Spleen (tissue), 11 donors: ENCODE measurements at regions not wholly inside any gene's neighbourhood (a gene's known extent, or its start where the extent isn't known, plus 50 kb on each side); places are given as distances from the start of the nearest gene placed in this dataset.

Source experiments
- DNase-seq: peaks from one replicate; pipeline ENCODE4 v3.0.0-alpha.2; 2020
- H3K27ac ChIP-seq, 8 donors: fragments of 200-600 bp; sonication (generic) in 7 of 8; 1 replicate in 4 of 8; 2 replicates in 4 of 8; pipeline versions ENCODE4 v1.5.0 to v1.8.0; 2016 to 2021; ENCODE audit warnings: inconsistent platforms in 4 of 8, mild to moderate bottlenecking in 4 of 8, moderate library complexity in 1 of 8
- H3K27me3 ChIP-seq, 7 donors: fragments of 200-600 bp; sonication (generic) in 6 of 7; replicated peaks in 1 of 7; 1 replicate in 4 of 7; 2 replicates in 3 of 7; pipeline versions ENCODE4 v1.5.0 to v1.8.0; 2016 to 2021; ENCODE audit warnings: inconsistent platforms in 3 of 7, mild to moderate bottlenecking in 1 of 7
- H3K36me3 ChIP-seq, 6 donors: fragments of 200-600 bp; sonication (generic) in 5 of 6; 1 replicate in 4 of 6; 2 replicates in 2 of 6; pipeline versions ENCODE4 v1.5.0 to v1.8.0; 2016 to 2021; ENCODE audit warnings: inconsistent platforms in 2 of 6
- H3K4me1 ChIP-seq, 6 donors: fragments of 200-600 bp; sonication (generic) in 5 of 6; 1 replicate in 3 of 6; 2 replicates in 3 of 6; pipeline versions ENCODE4 v1.5.0 to v1.8.0; 2016 to 2021; ENCODE audit warnings: inconsistent platforms in 3 of 6
- H3K4me3 ChIP-seq, 8 donors: fragments of 200-600 bp; sonication (generic) in 7 of 8; 1 replicate in 4 of 8; 2 replicates in 4 of 8; pipeline versions ENCODE4 v1.5.0 to v1.8.0; 2016 to 2021; ENCODE audit warnings: inconsistent platforms in 4 of 8, mild to moderate bottlenecking in 4 of 8, moderate library complexity in 2 of 8
- H3K9me3 ChIP-seq, 8 donors: fragments of 200-600 bp; sonication (generic) in 7 of 8; 1 replicate in 4 of 8; 2 replicates in 4 of 8; pipeline versions ENCODE4 v1.5.0 to v1.8.0; 2016 to 2021; ENCODE audit warnings: inconsistent platforms in 4 of 8
- POLR2A ChIP-seq, 3 donors: fragments of 450-650 bp; IDR thresholded peaks; one replicate each; pipeline ENCODE4 v1.5.1; 2017; ENCODE audit warnings: antibody characterized with exemption in 3 of 3, mild to moderate bottlenecking in 1 of 3
- POLR2AphosphoS5 ChIP-seq, 3 donors: sonication (generic); formaldehyde crosslinking; IDR thresholded peaks; one replicate each; pipeline ENCODE4 v1.5.1; 2017; ENCODE audit warnings: antibody characterized with exemption in 3 of 3
- WGBS, 5 donors: extraction: QIAGEN DNeasy Blood & Tissue Kit in 3 of 5; methylation state at CpG; one replicate each; pipeline versions ENCODE4 v1.1.5 to v1.1.7; 2013 to 2018; 5-methylcytosine and 5-hydroxymethylcytosine counted together
- intact Hi-C: fragments of 100-400 bp; cut with DNase I; formaldehyde crosslinking; loops from one replicate; pipeline ENCODE4 v1.15.0; 2023; ENCODE audit warnings: low total_unique reads
- TF ChIP-seq, protein P1 (sequence below), 11 experiments: fragments of 200-600 bp in 7 of 11; fragments of 450-650 bp in 4 of 11; sonication (generic) in 4 of 11; IDR thresholded peaks in 8 of 11; conservative IDR thresholded peaks in 3 of 11; 1 replicate in 7 of 11; 2 replicates in 4 of 11; pipeline versions ENCODE4 v1.4.0 to v1.8.0; 2016 to 2021; ENCODE audit warnings: antibody characterized with exemption in 11 of 11, inconsistent platforms in 4 of 11, mild to moderate bottlenecking in 1 of 11
- donor health status: healthy with polysubstance abuse.
- donor health status: DM: no; HTN: no; CAD: no; lungs with moderate emphysema.
- donor health status: DM: no; HTN: no; CAD: no.
- donor health status: Bipolar disorder and iron deficiency.
- donor health status: healthy.
- donor health status: DM: no; HTN: no; CAD: no.
- donor health status: DM: yes; HTN: yes; CAD: no.

DNA sequence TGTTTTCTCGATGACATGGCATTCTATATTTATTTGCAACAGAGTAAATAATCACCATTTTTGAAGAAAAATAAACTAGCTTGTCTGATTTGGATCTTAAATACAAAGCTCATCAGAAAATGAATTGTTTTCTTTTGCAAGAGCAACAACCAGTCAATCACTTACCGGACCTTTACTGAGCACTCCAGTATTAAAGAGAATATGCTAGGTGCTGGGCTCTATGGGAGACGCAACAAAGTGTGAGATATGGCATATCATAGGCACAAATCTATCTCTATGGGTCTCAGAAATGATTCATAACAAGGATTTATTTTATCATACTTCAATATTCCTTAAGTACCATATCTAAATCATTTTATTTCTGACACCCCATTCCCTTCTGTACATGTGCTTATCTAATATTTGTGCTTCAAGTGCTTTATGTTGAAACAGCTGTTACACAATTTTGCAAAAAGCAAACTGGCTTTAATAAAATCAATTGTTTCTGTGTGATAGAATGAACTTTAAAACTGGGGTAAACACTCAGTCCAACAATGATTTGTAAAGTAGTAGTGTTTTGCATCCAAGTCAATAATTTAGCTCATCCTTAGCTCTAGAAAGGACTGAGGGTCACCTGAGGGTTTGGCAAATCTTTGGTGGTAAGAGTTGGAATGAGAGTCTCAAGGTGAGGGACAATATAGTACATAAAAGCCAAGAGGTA lies 88.4 kb upstream of the SPANXB1 start:
- no peaks in the 10 kb centered on the region for H3K4me1 ChIP-seq
- 81 to 91% (median 83%) methylated on average over 3 of the region's 3 CpGs for WGBS, 5 donors
- DNase-seq, result no peak
- no peak for TF ChIP-seq POLR2AphosphoS5 (IDR thresholded peaks at IDR 0.05)
- TF ChIP-seq, protein P1, sequence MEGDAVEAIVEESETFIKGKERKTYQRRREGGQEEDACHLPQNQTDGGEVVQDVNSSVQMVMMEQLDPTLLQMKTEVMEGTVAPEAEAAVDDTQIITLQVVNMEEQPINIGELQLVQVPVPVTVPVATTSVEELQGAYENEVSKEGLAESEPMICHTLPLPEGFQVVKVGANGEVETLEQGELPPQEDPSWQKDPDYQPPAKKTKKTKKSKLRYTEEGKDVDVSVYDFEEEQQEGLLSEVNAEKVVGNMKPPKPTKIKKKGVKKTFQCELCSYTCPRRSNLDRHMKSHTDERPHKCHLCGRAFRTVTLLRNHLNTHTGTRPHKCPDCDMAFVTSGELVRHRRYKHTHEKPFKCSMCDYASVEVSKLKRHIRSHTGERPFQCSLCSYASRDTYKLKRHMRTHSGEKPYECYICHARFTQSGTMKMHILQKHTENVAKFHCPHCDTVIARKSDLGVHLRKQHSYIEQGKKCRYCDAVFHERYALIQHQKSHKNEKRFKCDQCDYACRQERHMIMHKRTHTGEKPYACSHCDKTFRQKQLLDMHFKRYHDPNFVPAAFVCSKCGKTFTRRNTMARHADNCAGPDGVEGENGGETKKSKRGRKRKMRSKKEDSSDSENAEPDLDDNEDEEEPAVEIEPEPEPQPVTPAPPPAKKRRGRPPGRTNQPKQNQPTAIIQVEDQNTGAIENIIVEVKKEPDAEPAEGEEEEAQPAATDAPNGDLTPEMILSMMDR (IDR thresholded peaks at IDR 0.05 in 8 of 11, conservative IDR thresholded peaks at IDR 0.05 in 3 of 11), result no peak
- TF ChIP-seq POLR2A (IDR thresholded peaks at IDR 0.05), result no peak
- no peaks in the 10 kb centered on the region for H3K36me3 ChIP-seq
- H3K27ac ChIP-seq, result no peak overlapping the region
- H3K9me3 ChIP-seq, result no peaks in the 10 kb centered on the region
- H3K4me3 ChIP-seq, result no peak overlapping the region
- H3K27me3 ChIP-seq, result no peaks in the 10 kb centered on the region
- intact Hi-C loops, result no loop called here

DNA sequence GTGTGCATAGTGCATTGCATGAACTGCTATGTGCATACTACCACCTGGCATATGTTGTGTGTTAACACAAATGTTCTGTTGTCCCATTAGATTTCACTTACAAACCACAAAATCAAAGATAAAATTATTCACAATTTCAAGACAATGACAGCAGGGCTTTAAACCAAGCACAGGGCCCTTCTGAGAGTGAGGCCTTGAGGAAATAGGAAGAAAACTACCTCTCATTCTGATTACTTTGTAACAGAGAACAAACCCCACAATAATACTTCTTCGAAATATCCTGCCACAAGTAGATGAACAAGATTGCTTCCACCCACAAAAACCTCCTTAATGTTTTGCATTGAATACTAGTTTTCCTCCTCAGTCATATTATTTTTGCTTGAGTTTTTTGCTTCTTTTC lies 85.5 kb upstream of the SPANXB1 start:
- no peaks in the 10 kb centered on the region for H3K27me3 ChIP-seq
- no peak overlapping the region for H3K27ac ChIP-seq
- intact Hi-C loops, result no loop called here
- WGBS, 5 donors, result 68 to 83% (median 72%) methylated on average over 1 of the region's 1 CpG
- no peak overlapping the region for H3K4me3 ChIP-seq
- H3K36me3 ChIP-seq, result no peaks in the 10 kb centered on the region
- H3K9me3 ChIP-seq, result no peaks in the 10 kb centered on the region
- TF ChIP-seq POLR2AphosphoS5 (IDR thresholded peaks at IDR 0.05), result no peak
- TF ChIP-seq, protein P1 (IDR thresholded peaks at IDR 0.05 in 8 of 11, conservative IDR thresholded peaks at IDR 0.05 in 3 of 11), result no peak
- TF ChIP-seq POLR2A (IDR thresholded peaks at IDR 0.05), result no peak
- no peaks in the 10 kb centered on the region for H3K4me1 ChIP-seq
- DNase-seq, result no peak

DNA sequence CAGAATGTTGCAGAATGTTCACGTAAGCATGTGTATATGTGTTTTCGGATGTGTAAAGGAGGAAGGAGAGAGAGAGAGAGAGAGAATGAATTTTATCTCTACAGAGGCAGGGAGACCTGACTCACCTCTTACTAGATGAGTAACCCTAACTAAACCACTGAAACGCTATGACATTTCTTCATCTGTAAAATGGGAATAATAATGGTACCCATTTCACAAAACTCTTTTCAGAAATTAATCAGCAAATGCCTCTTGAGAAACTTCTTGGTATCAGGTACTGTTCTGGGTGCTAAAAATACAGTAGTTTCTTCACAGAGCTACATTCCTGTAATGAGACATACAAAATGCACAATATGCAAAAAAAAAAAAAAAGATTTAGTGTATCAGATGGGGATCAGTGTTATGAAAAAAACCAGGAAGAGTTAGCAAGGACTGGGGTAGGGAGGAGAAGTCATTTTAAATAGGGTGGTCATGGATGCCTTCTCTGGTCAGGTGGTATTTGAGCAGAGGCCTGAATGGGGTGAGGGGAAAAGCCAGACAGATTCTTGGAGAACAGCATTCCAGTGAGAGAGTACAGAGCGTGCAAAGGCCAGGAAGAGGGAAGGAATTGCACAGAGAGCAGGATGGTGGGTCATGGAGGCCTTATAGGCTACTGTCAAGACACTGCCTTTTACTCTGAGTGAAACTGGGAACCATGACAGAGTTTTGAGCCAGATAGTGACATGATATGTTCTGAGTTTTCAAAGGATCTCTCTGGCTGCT lies 84.9 kb upstream of the SPANXB1 start:
- no peaks in the 10 kb centered on the region for H3K4me1 ChIP-seq
- H3K27me3 ChIP-seq, result no peaks in the 10 kb centered on the region
- 67 to 84% (median 77%) methylated on average over 4 of the region's 4 CpGs for WGBS, 5 donors
- no peak overlapping the region for H3K27ac ChIP-seq
- H3K4me3 ChIP-seq, result no peak overlapping the region
- intact Hi-C loops, result no loop called here
- DNase-seq, result no peak
- TF ChIP-seq, protein P1 (IDR thresholded peaks at IDR 0.05 in 8 of 11, conservative IDR thresholded peaks at IDR 0.05 in 3 of 11), result no peak
- TF ChIP-seq POLR2AphosphoS5 (IDR thresholded peaks at IDR 0.05) (no peak), POLR2A (IDR thresholded peaks at IDR 0.05) (no peak)
- no peaks in the 10 kb centered on the region for H3K36me3 ChIP-seq
- H3K9me3 ChIP-seq, result no peaks in the 10 kb centered on the region

GRCh38 chrX:140918398-140919038 lies 83.9 kb upstream of the SPANXB1 start:
- no peaks in the 10 kb centered on the region for H3K36me3 ChIP-seq
- no peaks in the 10 kb centered on the region for H3K4me1 ChIP-seq
- no peaks in the 10 kb centered on the region for H3K9me3 ChIP-seq
- no peak overlapping the region for H3K27ac ChIP-seq
- intact Hi-C loops, result no loop called here
- DNase-seq, result no peak
- no peak overlapping the region for H3K4me3 ChIP-seq
- no peaks in the 10 kb centered on the region for H3K27me3 ChIP-seq
- 33 to 38% (median 37%) methylated on average over 14 of the region's 14 CpGs for WGBS, 5 donors
- TF ChIP-seq, protein P1 (IDR thresholded peaks at IDR 0.05 in 8 of 11, conservative IDR thresholded peaks at IDR 0.05 in 3 of 11), result peak in 7 of 11 experiments; percentile 8 to 70 (median 36)
- TF ChIP-seq POLR2A (IDR thresholded peaks at IDR 0.05), result no peak
